D721Med (cell line): ENCODE measurements at regions not wholly inside any gene's neighbourhood (a gene's known extent, or its start where the extent isn't known, plus 50 kb on each side); places are given as distances from the start of the nearest gene placed in this dataset.

Experiments used
- DNase-seq: peaks from one replicate; pipeline ENCODE4 v3.0.0; 2011; ENCODE audit warnings: low spot score; ENCODE audit not compliant: insufficient read length
- FAIRE-seq: peaks from 2 replicates; lab custom pipeline; 2011; peaks lifted over from hg19 to GRCh38; lab: Jason Lieb, UNC
- CTCF ChIP-seq: IDR thresholded peaks from 2 replicates; pipeline ENCODE4 v1.5.1; 2012; ENCODE audit warnings: mild to moderate bottlenecking, control low read depth; ENCODE audit not compliant: insufficient read depth; ENCODE audit errors: missing control alignments

DNA sequence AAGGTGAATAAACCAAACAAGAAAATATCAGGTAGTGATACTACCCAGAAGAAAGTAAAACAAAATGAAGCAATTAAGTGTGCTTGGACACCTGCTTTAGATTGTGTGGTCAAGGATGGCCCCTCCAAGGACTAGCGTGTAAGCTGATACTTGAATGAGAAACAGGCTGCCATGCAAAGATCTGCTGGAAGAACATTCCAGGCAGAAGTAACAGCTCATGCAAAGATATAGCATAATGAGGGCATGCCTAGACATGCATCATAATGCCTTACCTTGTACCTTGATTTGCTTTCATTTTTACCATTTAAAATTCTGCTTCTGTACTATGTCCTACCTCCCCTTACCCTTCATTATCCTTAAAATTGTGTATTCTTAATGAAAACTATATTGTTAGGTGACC lies 74.8 kb upstream of the HDAC9 start:
- no peak for DNase-seq
- FAIRE-seq, result no peak
- no peak for TF ChIP-seq CTCF

- no peak for TF ChIP-seq CTCF
- peak; percentile 48 for FAIRE-seq
- no peak for DNase-seq
Measured at GRCh38 chr7:18421297-18422002, 74.1 kb upstream of the HDAC9 start.

GRCh38 chr7:18425227-18425626 lies 70.3 kb upstream of the HDAC9 start:
- DNase-seq (no peak), FAIRE-seq (no peak)
- no peak for TF ChIP-seq CTCF

- DNase-seq (no peak), FAIRE-seq (no peak)
- no peak for TF ChIP-seq CTCF
Measured at GRCh38 chr7:18425838-18426445, 69.6 kb upstream of the HDAC9 start.

- DNase-seq, result no peak
- TF ChIP-seq CTCF, result no peak
- FAIRE-seq, result no peak
Measured at GRCh38 chr7:18426564-18427226, 68.9 kb upstream of the HDAC9 start.

DNA sequence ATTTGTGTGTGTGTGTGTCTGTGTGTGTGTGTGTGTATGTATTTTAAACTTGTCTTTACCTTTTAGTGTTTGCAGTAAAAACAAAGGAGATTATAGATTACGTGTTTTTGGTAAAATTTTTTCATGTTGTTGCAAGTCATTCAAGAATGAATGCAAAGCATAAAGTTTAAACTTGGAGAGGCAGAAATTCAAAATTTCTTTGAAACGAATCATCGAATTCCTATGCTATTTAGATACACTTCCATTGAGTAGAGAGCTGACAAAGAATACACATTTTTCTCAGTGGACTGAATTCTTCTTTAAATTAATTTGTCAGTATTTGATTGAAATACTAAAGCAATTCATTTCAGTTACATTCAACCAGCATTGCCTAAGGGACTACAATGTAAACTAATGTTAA lies 66.0 kb upstream of the HDAC9 start:
- no peak for FAIRE-seq
- DNase-seq, result no peak

More for the DNA sequence above, 66.0 kb upstream of the HDAC9 start:
- no peak for TF ChIP-seq CTCF
